Frontal cortex (tissue), 3 donors: ENCODE measurements at regions not wholly inside any gene's neighbourhood (a gene's known extent, or its start where the extent isn't known, plus 50 kb on each side); places are given as distances from the start of the nearest gene placed in this dataset.
A peak's percentile ranks its signal among the peaks of the same experiment; 100 is the strongest.
"Not testable (repeated sequence)": the region's sequence is repeated elsewhere in the genome, so short reads cannot be mapped to it uniquely, and the experiment has no call there.

Experiments
- DNase-seq, 2 donors: peaks; one replicate each; pipeline ENCODE4 v3.0.0; 2012; ENCODE audit warnings: low spot score in 2 of 2
- FAIRE-seq: peaks from 2 replicates; lab custom pipeline; 2012; peaks lifted over from hg19 to GRCh38; lab: Jason Lieb, UNC
- donor health status: control.
- donor health status: control.
- donor health status: control.

GRCh38 chr5:60453186-60453976 is 246.6 kb downstream of the DEPDC1B start:
- FAIRE-seq: no peak
- no peak for DNase-seq

- no peak for DNase-seq
- FAIRE-seq: no peak
Measured at GRCh38 chr5:60448600-60448999, 251.4 kb downstream of the DEPDC1B start.

- FAIRE-seq (no peak), DNase-seq (no peak)
Measured at GRCh38 chr5:60447488-60447920, 252.5 kb downstream of the DEPDC1B start.

DNA sequence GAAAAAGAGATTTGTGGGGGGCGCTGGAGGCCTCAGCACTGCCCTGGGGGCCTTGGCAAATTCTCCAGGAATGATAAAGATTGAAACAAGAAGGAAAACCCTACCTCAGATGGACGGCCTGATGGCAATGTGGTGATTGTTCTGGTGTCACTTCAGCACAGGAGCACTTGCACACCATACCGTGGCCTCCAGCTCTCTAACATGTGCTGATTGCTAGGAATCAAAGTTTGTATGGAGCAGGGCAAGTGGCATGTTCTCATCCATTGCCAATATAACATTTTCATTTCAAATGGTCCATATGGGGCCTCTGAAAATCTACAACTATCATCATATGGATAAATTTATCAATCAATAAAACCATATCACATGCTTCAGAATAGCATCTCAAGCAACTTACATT is 253.0 kb downstream of the DEPDC1B start:
- DNase-seq (no peak), FAIRE-seq (no peak)

- DNase-seq (no peak), FAIRE-seq (no peak)
Measured at GRCh38 chr5:60445921-60446320, 254.0 kb downstream of the DEPDC1B start.

- FAIRE-seq (no peak), DNase-seq (no peak)
Measured at GRCh38 chr5:60445427-60445826, 254.5 kb downstream of the DEPDC1B start.

GRCh38 chr5:60444661-60445360 is 255.2 kb downstream of the DEPDC1B start:
- DNase-seq (no peak), FAIRE-seq (peak; percentile 3)

- FAIRE-seq: no peak
- no peak for DNase-seq
Measured at GRCh38 chr5:60439552-60439951, 260.4 kb downstream of the DEPDC1B start.

- FAIRE-seq (no peak), DNase-seq (no peak)
Measured at GRCh38 chr5:60437308-60437707, 262.7 kb downstream of the DEPDC1B start.

DNA sequence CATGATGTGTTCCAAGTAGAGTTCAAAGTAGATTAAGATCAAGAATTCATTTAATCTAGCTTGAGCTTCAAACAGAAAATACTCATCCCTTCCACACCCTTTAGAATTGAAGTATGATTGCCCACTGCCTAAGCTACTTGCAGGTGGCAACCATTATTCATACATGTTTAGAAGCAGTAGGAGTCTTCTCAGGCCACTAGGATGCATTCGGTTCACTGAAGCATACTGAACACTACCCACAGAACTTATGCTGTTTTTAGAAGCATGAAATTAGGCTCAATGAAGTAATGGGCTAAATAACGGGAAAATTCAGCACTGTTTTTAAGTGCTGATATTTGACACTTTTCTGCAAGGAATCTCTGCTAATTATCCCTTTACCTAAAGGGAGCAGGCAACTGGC is 263.4 kb downstream of the DEPDC1B start:
- no peak for DNase-seq
- no peak for FAIRE-seq

DNA sequence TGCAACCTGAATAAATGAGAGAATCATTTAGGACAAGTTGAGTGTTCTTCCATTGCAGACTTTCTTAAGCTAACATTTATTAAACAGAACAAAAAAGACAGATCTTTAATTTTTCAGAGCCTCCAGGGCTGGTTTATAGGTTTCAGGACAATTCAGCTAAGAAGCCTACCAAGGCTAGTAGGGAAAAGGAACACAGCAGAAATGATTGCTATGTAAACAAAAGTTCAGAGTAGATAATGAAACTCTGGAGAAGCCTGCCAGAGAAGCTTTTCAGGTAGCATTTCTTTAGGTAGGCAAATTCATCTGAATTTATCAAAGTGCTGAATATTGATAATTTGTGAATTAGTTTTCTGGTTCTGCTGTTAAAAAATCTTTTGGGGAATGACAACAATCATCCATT is 264.2 kb downstream of the DEPDC1B start:
- FAIRE-seq: no peak
- DNase-seq: no peak

GRCh38 chr5:60426189-60426588 is 273.8 kb downstream of the DEPDC1B start:
- not testable (repeated sequence) for FAIRE-seq, DNase-seq

DNA sequence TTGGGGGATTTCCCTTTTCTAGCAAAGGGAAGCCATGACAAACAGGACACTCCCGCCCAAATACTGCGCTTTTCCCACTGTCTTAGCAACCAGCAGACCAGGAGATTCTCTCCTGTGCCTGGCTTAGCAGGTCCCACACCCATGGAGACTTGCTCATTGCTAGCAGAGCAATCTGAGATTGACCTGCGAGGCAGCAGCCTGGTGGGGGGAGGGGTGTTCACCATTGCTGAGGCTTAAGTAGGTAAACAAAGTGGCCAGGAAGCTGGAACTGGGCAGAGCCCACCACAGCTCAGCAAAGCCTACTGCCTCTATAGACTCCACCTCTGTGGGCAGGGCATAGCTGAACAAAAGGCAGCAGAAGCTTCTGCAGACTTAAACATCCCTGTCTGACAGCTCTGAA is 279.2 kb downstream of the DEPDC1B start:
- not testable (repeated sequence) for FAIRE-seq, DNase-seq

DNA sequence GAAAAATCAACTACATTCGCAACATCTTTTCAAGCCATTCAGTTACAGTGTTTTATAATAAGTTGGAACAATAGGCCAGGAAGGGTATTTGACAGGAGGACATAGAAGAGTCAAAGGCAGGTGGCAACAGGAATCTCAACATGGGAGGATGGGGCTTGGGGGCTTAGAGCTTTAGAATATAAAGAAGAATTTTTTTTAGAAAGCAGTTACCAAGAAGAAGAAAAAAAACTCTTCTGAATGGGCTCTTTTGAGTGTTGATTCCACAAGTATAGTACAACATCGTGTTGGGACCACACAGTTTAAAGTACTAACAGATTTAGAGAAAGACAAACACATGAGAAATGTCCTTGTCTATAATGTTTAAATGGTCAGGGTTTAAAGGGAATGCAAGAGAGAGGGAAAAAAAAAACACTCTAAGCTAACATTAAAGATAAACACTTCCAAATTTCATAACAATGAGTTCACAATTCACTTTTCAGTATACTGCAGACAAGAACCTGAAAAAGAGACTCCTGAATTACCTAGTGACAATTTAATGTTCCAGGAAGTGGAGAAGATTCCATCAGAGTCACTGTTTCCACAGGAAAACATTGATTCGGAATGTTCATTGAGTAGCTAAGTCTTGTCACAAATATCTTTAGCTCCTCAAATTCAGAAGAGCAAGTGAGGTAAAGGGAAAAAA is 282.3 kb downstream of the DEPDC1B start:
- DNase-seq (no peak), FAIRE-seq (no peak)

- DNase-seq (no peak), FAIRE-seq (no peak)
Measured at GRCh38 chr5:60415443-60415842, 284.5 kb downstream of the DEPDC1B start.

- no peak for DNase-seq
- no peak for FAIRE-seq
Measured at GRCh38 chr5:60410427-60410826, 289.5 kb downstream of the DEPDC1B start.

DNA sequence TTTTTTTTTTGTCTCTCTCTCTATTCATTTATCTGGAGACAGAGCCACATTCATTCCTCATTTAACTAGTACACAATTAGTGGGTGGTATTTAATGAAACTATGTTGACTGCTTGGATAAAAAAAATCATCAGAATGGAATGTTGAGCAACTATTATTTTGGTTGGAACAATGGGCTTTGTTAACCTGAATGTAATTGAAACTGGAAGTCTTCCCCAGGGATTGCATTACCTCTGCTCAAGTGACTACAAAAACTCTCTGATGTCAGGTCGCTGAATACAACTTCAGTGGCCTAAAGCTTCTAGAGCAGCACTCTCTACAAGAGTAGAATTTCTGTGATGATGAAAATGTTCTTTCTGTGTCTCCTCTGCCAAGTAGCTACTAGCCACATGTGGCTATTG is 295.8 kb downstream of the DEPDC1B start:
- no peak for FAIRE-seq
- DNase-seq: no peak

- FAIRE-seq: no peak
Measured at GRCh38 chr5:60403343-60404006, 296.5 kb downstream of the DEPDC1B start.

DNA sequence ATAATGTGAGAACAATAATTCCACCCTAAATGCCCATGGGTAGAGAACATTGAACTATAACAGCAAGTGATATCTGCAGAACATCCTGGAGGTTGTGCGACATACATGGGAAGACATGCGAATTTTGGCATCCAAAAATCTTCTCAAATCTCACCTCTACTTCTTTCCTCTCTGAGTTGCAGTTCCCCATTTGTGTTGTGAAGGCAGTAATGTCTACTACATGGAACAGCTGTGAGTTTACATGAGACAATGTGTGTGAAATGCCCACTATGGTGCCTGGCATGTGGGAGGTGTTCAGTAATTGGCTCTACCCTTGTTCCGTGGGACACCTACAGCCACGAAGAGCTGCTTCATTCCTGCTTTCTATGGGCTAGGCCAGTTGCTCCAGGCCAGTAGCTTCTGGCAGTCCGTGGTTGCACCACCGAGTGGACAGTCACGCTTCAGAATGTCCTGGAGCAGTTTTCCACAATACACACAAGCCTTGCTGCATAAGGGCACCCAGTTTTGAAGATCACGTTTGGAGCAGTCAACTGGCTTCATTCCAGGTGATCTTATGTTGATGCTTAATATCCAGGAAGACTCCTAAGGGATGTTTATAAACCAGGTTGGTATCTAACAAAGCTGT is 297.7 kb downstream of the DEPDC1B start:
- DNase-seq (no peak), FAIRE-seq (no peak)

More at GRCh38 chr5:60403343-60404006, 296.5 kb downstream of the DEPDC1B start:
- DNase-seq: no peak

DNA sequence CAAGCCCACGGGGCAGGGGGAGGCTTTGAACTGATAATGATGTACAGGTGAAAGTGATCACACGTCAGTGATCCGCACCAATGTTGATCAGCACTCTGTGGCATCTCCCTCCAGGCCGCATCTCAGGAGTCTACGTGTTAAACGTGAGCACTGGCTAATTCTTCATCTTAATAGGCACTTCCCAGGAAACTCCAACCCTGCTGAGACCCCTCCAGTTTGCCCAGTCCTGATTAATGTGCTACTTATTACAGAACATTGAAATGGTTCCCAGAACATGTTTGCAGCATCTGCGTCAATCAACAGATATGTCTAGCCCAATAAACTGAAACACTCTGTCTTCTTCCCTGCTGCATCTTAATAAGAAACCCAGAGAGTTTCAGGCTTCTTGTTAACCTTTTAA is 298.4 kb downstream of the DEPDC1B start:
- FAIRE-seq (no peak), DNase-seq (no peak)
